ENCODE measurements at regions not wholly inside any gene's neighbourhood (a gene's known extent, or its start where the extent isn't known, plus 50 kb on each side); places are given as distances from the start of the nearest gene placed in this dataset.

- no peak for TF ChIP-seq CTCF (IDR thresholded peaks at IDR 0.05; ENCODE audit: control extremely low read depth in 1 of 3, insufficient read depth in 1 of 3, low read depth in 1 of 3, low read length in 3 of 3)
- no peak for TF ChIP-seq YY1 (IDR thresholded peaks at IDR 0.05; ENCODE audit: low read depth, low read length)
- TF ChIP-seq CTBP2 (IDR thresholded peaks at IDR 0.05; ENCODE audit: borderline replicate concordance, insufficient read depth, insufficient read length, low read length) = no peak
- TF ChIP-seq KDM5A (IDR thresholded peaks at IDR 0.05; ENCODE audit: low read length) = no peak
- TF ChIP-seq SAP30 (IDR thresholded peaks at IDR 0.05; ENCODE audit: insufficient read depth, insufficient replicate concordance, low read length) = no peak
- TF ChIP-seq EZH2 (IDR thresholded peaks at IDR 0.05; ENCODE audit: low read depth, low read length, severe bottlenecking) = no peak
- no peak for TF ChIP-seq SIRT6 (IDR thresholded peaks at IDR 0.05; ENCODE audit: low read length)
- TF ChIP-seq BCL11A (IDR thresholded peaks at IDR 0.05; ENCODE audit: low read depth in 2 of 2, low read length in 2 of 2) = no peak
- TF ChIP-seq FOSL1 (IDR thresholded peaks at IDR 0.05; ENCODE audit: insufficient read depth, low read depth, low read length) = no peak
- TF ChIP-seq TBP (IDR thresholded peaks at IDR 0.05; ENCODE audit: low read depth, low read length) = no peak
- no peak for TF ChIP-seq POLR2AphosphoS5 (IDR thresholded peaks at IDR 0.05; ENCODE audit: low read depth, low read length)
- TF ChIP-seq, protein P1, sequence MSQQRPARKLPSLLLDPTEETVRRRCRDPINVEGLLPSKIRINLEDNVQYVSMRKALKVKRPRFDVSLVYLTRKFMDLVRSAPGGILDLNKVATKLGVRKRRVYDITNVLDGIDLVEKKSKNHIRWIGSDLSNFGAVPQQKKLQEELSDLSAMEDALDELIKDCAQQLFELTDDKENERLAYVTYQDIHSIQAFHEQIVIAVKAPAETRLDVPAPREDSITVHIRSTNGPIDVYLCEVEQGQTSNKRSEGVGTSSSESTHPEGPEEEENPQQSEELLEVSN (IDR thresholded peaks at IDR 0.05) = no peak
- Histone ChIP-seq H4K20me1 (replicated peaks in 1 of 2; ENCODE audit: control insufficient read depth in 1 of 2, insufficient read depth in 2 of 2, low read length in 2 of 2) (no peaks in the 10 kb centered on the region), H2AFZ (ENCODE audit: low read length) (no peak overlapping the region), H4K5ac (ENCODE audit: insufficient read length, low read depth, low read length) (no peak overlapping the region), H2BK20ac (ENCODE audit: low read length) (no peak overlapping the region), H4K91ac (replicated peaks; ENCODE audit: insufficient read length, low read length) (no peak overlapping the region), H3K36me3 (ENCODE audit: control insufficient read depth in 2 of 4, insufficient read depth in 4 of 4, low read length in 3 of 4) (no peaks in the 10 kb centered on the region), H4K8ac (ENCODE audit: extremely low read depth, insufficient read depth, low read length) (no peak overlapping the region), H3K4me3 (ENCODE audit: extremely low read depth in 1 of 4, insufficient read depth in 2 of 4, low read depth in 3 of 4, low read length in 4 of 4) (no peak overlapping the region), H3K27ac (ENCODE audit: low read depth, low read length) (no peak overlapping the region), H3K18ac (ENCODE audit: extremely low read depth, low read length) (no peak overlapping the region), H3K9ac (replicated peaks in 1 of 4; ENCODE audit: extremely low read depth in 1 of 4, low read depth in 3 of 4, low read length in 3 of 4) (no peak overlapping the region), H3K56ac (replicated peaks; ENCODE audit: insufficient read length, low read depth, low read length) (no peak overlapping the region), H3K14ac (ENCODE audit: insufficient read length) (no peak overlapping the region), H3K23ac (ENCODE audit: insufficient read length) (no peak overlapping the region), H3K9me3 (ENCODE audit: insufficient read depth in 2 of 2, low read depth in 1 of 2, low read length in 1 of 2) (peaks cover 0 to 4% of the 10 kb centered on the region in 2 experiments; a peak in 1 of 4 replicates), H3K27me3 (replicated peaks in 1 of 4; ENCODE audit: control insufficient read depth in 3 of 4, extremely low read depth in 1 of 4, insufficient read depth in 3 of 4, low read length in 3 of 4) (0 out of 7 replicates have a peak, but pooled peaks cover 0 to 3% (median 0%) of the 10 kb centered on the region in 4 experiments), H3K23me2 (ENCODE audit: low read depth, low read length) (no peaks in the 10 kb centered on the region), H2BK15ac (ENCODE audit: low read length) (no peak overlapping the region), H3K4ac (replicated peaks; ENCODE audit: insufficient read length, low read depth, low read length) (no peak overlapping the region), H3K79me1 (ENCODE audit: low read depth, low read length) (no peaks in the 10 kb centered on the region), H3K79me2 (ENCODE audit: control insufficient read depth in 1 of 2, insufficient read depth in 2 of 2, low read length in 2 of 2) (no peaks in the 10 kb centered on the region), H3K4me1 (replicated peaks in 1 of 4; ENCODE audit: control insufficient read depth in 3 of 4, insufficient read depth in 4 of 4, low read length in 3 of 4) (peaks cover 0 to 7% (median 1%) of the 10 kb centered on the region in 4 experiments; a peak in 3 of 7 replicates), H2BK120ac (replicated peaks; ENCODE audit: low read depth, low read length) (no peak overlapping the region), H3K4me2 (ENCODE audit: insufficient read depth in 1 of 2, low read depth in 2 of 2, low read length in 2 of 2) (no peak overlapping the region), H2BK12ac (ENCODE audit: low read depth, low read length) (no peak overlapping the region), H2AK5ac (ENCODE audit: low read depth, low read length) (no peak overlapping the region), H2BK5ac (ENCODE audit: low read depth, low read length) (no peak overlapping the region)
- POLR2A ChIA-PET (ENCODE audit: partially characterized antibody) = no interaction called here
- CTCF ChIA-PET (ENCODE audit: partially characterized antibody) = no interaction called here
- FAIRE-seq (no peak), DNase-seq (ENCODE audit: low read depth in 1 of 2, low spot score in 2 of 2) (no peak)
- WGBS, 2 experiments (ENCODE audit: extremely low coverage in 1 of 2, insufficient coverage in 1 of 2, insufficient read length in 1 of 2, insufficient replicate concordance in 2 of 2, low coverage in 1 of 2, low lambda C conversion rate in 2 of 2, missing lambda C conversion rate in 1 of 2) = 93% methylated on average over 4 of the region's 4 CpGs; no CpG with 5 or more reads in 1 of the 2 experiments
These were observed 394.9 kb upstream of the RGMA start for GRCh38 chr15:93483923-93484322.

Measured in H1 (cell line).